Adrenal gland (tissue), 9 donors: ENCODE measurements at regions not wholly inside any gene's neighbourhood (a gene's known extent, or its start where the extent isn't known, plus 50 kb on each side); places are given as distances from the start of the nearest gene placed in this dataset.

Experiments used
- DNase-seq, 7 donors: peaks; one replicate each; pipeline ENCODE4 v3.0.0-alpha.2; 2019 to 2020
- H3K27ac ChIP-seq, 5 donors: fragments of 200-600 bp; sonication (generic) in 4 of 5; 1 replicate in 3 of 5; 2 replicates in 2 of 5; pipeline versions ENCODE4 v1.5.1 to v1.8.0; 2016 to 2020; ENCODE audit warnings: mild to moderate bottlenecking in 1 of 5
- H3K27me3 ChIP-seq: fragments of 200-600 bp; 2 replicates; pipeline ENCODE4 v1.8.0; 2021
- H3K36me3 ChIP-seq, 2 donors: fragments of 200-600 bp; replicated peaks in 1 of 2; 1 replicate in 1 of 2; 2 replicates in 1 of 2; pipeline versions ENCODE4 v1.5.1 to v1.8.0; 2018 to 2022
- H3K4me1 ChIP-seq, 2 donors: fragments of 200-600 bp; replicated peaks in 1 of 2; 1 replicate in 1 of 2; 2 replicates in 1 of 2; pipeline versions ENCODE4 v1.5.1 to v1.8.0; 2018 to 2021
- H3K4me3 ChIP-seq, 4 donors: fragments of 200-600 bp; sonication (generic) in 3 of 4; one replicate each; pipeline ENCODE4 v1.5.1; 2016 to 2018
- H3K9me3 ChIP-seq, 3 donors: fragments of 200-600 bp; sonication (generic) in 1 of 3; replicated peaks in 1 of 3; 1 replicate in 2 of 3; 2 replicates in 1 of 3; pipeline versions ENCODE4 v1.5.1 to v1.8.0; 2016 to 2021
- POLR2A ChIP-seq, 2 donors: fragments of 450-650 bp; IDR thresholded peaks; one replicate each; pipeline ENCODE4 v1.6.1; 2017; ENCODE audit warnings: antibody characterized with exemption in 2 of 2, mild to moderate bottlenecking in 2 of 2, moderate library complexity in 1 of 2
- WGBS, 4 donors: extraction: QIAGEN DNeasy Blood & Tissue Kit in 2 of 4; methylation state at CpG; one replicate each; pipeline versions ENCODE4 v1.1.5 to v1.1.7; 2013 to 2017; 5-methylcytosine and 5-hydroxymethylcytosine counted together
- intact Hi-C, 2 donors: fragments of 100-400 bp; cut with DNase I; formaldehyde crosslinking; loops; one replicate each; pipeline versions ENCODE4 v1.14.1 to v1.15.0; 2022 to 2023
- TF ChIP-seq, protein P1 (sequence below), 6 experiments: fragments of 450-650 bp in 4 of 6; fragments of 200-600 bp in 2 of 6; sonication (generic) in 1 of 6; IDR thresholded peaks; 1 replicate in 5 of 6; 2 replicates in 1 of 6; pipeline versions ENCODE4 v1.5.1 to v1.8.0; 2016 to 2021; ENCODE audit warnings: antibody characterized with exemption in 6 of 6, mild to moderate bottlenecking in 2 of 6, moderate library complexity in 1 of 6
- donor health status: healthy with polysubstance abuse.
- donor health status: Bipolar disorder and iron deficiency.
- donor health status: DM: yes; HTN: yes; CAD: no.
- donor health status: DM: no; HTN: no; CAD: no.
- donor health status: DM: no; HTN: no; CAD: no.

DNA sequence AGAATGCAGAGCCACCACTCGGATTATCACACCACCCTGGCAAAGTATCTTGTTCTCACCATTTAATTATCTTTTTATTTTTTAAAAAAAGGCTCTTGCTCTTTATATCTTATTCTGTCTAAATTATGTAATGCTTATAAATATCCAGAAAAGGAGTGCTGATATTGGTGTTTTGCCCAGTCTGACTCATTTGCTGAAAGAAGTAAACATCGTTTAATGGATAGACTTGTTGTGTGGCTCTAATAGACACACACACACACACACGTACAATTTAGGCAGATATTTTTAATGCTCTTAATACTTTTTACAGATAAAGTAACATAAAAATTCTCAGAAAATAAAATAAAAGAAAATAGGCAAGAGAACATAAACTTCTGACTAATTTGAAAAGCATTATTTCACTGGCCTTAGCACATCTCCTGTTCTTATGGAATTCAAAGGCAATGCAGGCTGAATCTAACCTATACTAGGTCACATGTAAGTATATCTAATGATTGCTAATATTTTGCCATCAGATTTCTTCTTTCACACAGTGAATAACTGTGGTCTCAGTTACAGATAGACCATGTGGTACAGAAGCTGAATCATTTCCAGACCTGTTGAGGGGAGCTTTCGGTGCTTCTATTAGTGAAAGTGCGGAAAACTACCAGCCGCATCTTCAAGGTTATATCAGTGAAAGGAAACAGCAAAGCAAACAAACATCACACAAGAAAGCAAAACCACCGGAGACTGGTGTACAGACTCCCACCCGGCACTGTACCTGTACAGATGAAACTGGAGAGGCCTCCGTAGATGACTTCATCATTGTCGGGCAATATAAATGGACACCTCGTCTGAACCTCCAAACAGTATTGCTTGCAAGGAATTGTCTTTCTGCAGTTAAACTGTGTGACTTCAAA is 642.1 kb upstream of the ARGLU1 start:
- intact Hi-C loops: loop anchor here (5.0 to 10.0 kb wide), 3 partner anchors 442 to 945 kb away; no protein-coding TSS in a partner anchor
- no peak for DNase-seq
- no peak overlapping the region for H3K4me3 ChIP-seq
- H3K27me3 ChIP-seq: no peaks in the 10 kb centered on the region
- H3K9me3 ChIP-seq: no peaks in the 10 kb centered on the region
- H3K36me3 ChIP-seq: no peaks in the 10 kb centered on the region
- 47 to 50% (median 48%) methylated on average over 11 of the region's 11 CpGs for WGBS, 4 donors
- H3K4me1 ChIP-seq: no peaks in the 10 kb centered on the region
- no peak for TF ChIP-seq POLR2A (IDR thresholded peaks at IDR 0.05)
- TF ChIP-seq, protein P1, sequence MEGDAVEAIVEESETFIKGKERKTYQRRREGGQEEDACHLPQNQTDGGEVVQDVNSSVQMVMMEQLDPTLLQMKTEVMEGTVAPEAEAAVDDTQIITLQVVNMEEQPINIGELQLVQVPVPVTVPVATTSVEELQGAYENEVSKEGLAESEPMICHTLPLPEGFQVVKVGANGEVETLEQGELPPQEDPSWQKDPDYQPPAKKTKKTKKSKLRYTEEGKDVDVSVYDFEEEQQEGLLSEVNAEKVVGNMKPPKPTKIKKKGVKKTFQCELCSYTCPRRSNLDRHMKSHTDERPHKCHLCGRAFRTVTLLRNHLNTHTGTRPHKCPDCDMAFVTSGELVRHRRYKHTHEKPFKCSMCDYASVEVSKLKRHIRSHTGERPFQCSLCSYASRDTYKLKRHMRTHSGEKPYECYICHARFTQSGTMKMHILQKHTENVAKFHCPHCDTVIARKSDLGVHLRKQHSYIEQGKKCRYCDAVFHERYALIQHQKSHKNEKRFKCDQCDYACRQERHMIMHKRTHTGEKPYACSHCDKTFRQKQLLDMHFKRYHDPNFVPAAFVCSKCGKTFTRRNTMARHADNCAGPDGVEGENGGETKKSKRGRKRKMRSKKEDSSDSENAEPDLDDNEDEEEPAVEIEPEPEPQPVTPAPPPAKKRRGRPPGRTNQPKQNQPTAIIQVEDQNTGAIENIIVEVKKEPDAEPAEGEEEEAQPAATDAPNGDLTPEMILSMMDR (IDR thresholded peaks at IDR 0.05): no peak
- H3K27ac ChIP-seq: no peak overlapping the region

DNA sequence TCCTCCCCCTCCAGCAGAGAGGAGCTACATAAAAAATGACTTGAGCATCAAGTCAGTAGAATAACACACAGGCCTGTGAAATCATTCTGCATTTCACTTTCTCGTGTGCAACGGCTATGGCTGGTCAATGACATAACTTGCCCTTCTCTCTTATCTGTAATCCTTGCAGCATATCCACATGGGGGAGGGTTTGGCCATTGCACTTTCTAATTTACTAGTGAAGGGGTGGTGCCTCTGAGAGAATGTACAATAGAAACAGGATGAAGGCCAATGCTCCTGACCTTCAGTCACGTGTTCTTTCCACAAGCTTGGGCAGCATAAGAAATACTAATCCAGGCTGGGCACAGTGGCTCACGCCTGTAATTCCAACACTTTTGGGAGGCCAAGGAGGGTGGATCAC is 641.0 kb upstream of the ARGLU1 start:
- intact Hi-C loops: loop anchor here in 1 of 2 donors (10.0 kb wide), 1 partner anchor 946 kb away; no protein-coding TSS in a partner anchor
- TF ChIP-seq POLR2A (IDR thresholded peaks at IDR 0.05): no peak
- TF ChIP-seq, protein P1 (IDR thresholded peaks at IDR 0.05): no peak
- no peak overlapping the region for H3K4me3 ChIP-seq
- H3K36me3 ChIP-seq: no peaks in the 10 kb centered on the region
- H3K9me3 ChIP-seq: no peaks in the 10 kb centered on the region
- H3K27me3 ChIP-seq: no peaks in the 10 kb centered on the region
- WGBS, 4 donors: 27 to 38% (median 30%) methylated on average over 4 of the region's 4 CpGs
- DNase-seq: peak in 1 of 7 donors; percentile 9
- no peak overlapping the region for H3K27ac ChIP-seq
- H3K4me1 ChIP-seq: no peaks in the 10 kb centered on the region

DNA sequence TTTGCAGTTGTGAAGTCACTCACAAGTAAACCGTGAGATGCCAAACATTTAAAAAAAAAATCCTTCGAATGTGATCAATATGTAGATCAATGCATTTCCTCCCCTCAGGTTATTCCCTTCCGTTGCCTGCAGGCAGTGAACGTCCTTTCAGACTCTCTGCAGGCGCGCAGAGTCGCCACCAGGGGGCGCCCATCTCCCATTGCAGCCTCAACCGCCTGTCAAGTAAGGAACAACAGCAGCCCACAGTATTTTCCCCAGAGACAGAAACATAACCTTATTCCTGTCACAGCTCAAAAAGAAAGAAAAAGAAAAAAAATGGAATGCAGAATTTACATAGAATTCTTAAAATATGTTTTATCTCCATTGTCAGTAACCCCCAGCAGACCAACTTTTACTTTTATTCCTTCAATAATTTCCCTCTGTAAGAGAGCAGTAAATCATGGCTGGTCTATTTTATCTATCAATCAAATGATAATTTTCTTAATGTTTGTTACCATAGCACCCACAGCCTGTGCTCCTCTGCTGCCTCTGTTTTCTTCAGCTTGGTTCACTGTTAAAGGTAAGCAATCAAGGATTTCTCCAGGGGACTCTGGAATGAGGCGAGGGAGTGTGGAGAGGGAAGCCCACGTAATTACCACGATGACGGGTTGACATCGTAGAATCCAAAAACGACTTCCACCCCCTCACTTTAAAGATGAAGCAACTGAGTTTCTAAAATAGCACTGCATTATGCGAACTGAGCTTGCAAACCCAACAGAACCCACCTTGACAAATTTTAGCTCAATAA is 637.6 kb upstream of the ARGLU1 start:
- TF ChIP-seq, protein P1 (IDR thresholded peaks at IDR 0.05): peak; percentile 71 to 98 (median 87)
- TF ChIP-seq POLR2A (IDR thresholded peaks at IDR 0.05): no peak
- Histone ChIP-seq H3K36me3 (no peaks in the 10 kb centered on the region), H3K27me3 (no peaks in the 10 kb centered on the region), H3K9me3 (no peaks in the 10 kb centered on the region), H3K4me1 (no peaks in the 10 kb centered on the region), H3K27ac (no peak overlapping the region), H3K4me3 (no peak overlapping the region)
- WGBS, 4 donors: 19 to 27% (median 25%) methylated on average over 16 of the region's 16 CpGs
- DNase-seq: peak; percentile 42 to 89 (median 62)
- intact Hi-C loops: loop anchor here in 1 of 2 donors (10.0 kb wide), 1 partner anchor 949 kb away; no protein-coding TSS in a partner anchor
